ENCODE measurements at regions not wholly inside any gene's neighbourhood (a gene's known extent, or its start where the extent isn't known, plus 50 kb on each side); places are given as distances from the start of the nearest gene placed in this dataset.
"Not testable (repeated sequence)": the region's sequence is repeated elsewhere in the genome, so short reads cannot be mapped to it uniquely, and the experiment has no call there.

GRCh38 chr2:31683506-31683905, 102.8 kb upstream of the SRD5A2 start:
- not testable (repeated sequence) for TF ChIP-seq POLR2AphosphoS5 (IDR thresholded peaks at IDR 0.05; ENCODE audit: insufficient read depth in 1 of 2, low read depth in 1 of 2); POLR2A (IDR thresholded peaks at IDR 0.05); CTCF (IDR thresholded peaks at IDR 0.05)

All from vagina (tissue), 2 donors.